Femur (tissue), 1 donor: ENCODE measurements at regions not wholly inside any gene's neighbourhood (a gene's known extent, or its start where the extent isn't known, plus 50 kb on each side); places are given as distances from the start of the nearest gene placed in this dataset.
"Not testable (repeated sequence)": the region's sequence is repeated elsewhere in the genome, so short reads cannot be mapped to it uniquely, and the experiment has no call there.

Source experiments
- DNase-seq: peaks from one replicate; pipeline ENCODE4 v3.0.0-alpha.2; 2017

- DNase-seq, result no peak
Observed at GRCh38 chr6:21773576-21773968, 180.0 kb downstream of the SOX4 start.

GRCh38 chr6:21777846-21778245 is 184.3 kb downstream of the SOX4 start:
- no peak for DNase-seq

- no peak for DNase-seq
Observed at GRCh38 chr6:21780141-21780540, 186.6 kb downstream of the SOX4 start.

- DNase-seq, result no peak
Observed at GRCh38 chr6:21780679-21781078, 187.1 kb downstream of the SOX4 start.

GRCh38 chr6:21781128-21781527 is 187.6 kb downstream of the SOX4 start:
- no peak for DNase-seq

- DNase-seq, result no peak
Observed at GRCh38 chr6:21785164-21785563, 191.6 kb downstream of the SOX4 start.

GRCh38 chr6:21791056-21791455 is 197.5 kb downstream of the SOX4 start:
- no peak for DNase-seq

- DNase-seq, result no peak
Observed at GRCh38 chr6:21791581-21791980, 198.0 kb downstream of the SOX4 start.

- DNase-seq, result no peak
Observed at GRCh38 chr6:21792177-21792576, 198.6 kb downstream of the SOX4 start.

- not testable (repeated sequence) for DNase-seq
Observed at GRCh38 chr6:21796979-21797378, 203.4 kb downstream of the SOX4 start.

- no peak for DNase-seq
Observed at GRCh38 chr6:21798468-21798867, 204.9 kb downstream of the SOX4 start.

GRCh38 chr6:21800330-21800729 is 206.8 kb downstream of the SOX4 start:
- DNase-seq, result no peak

- no peak for DNase-seq
Observed at GRCh38 chr6:21800948-21801438, 207.4 kb downstream of the SOX4 start.

- no peak for DNase-seq
Observed at GRCh38 chr6:21801446-21802174, 208.1 kb downstream of the SOX4 start.

GRCh38 chr6:21802175-21802822 is 208.7 kb downstream of the SOX4 start:
- no peak for DNase-seq

GRCh38 chr6:21804941-21805610 is 211.5 kb downstream of the SOX4 start:
- no peak for DNase-seq

- no peak for DNase-seq
Observed at GRCh38 chr6:21807299-21808044, 213.9 kb downstream of the SOX4 start.

GRCh38 chr6:21808045-21808470 is 214.5 kb downstream of the SOX4 start:
- DNase-seq, result peak; percentile 46

- peak; percentile 55 for DNase-seq
Observed at GRCh38 chr6:21808551-21809242, 215.1 kb downstream of the SOX4 start.

GRCh38 chr6:21811484-21811883 is 217.9 kb downstream of the SOX4 start:
- DNase-seq, result no peak

GRCh38 chr6:21816231-21816630 is 222.7 kb downstream of the SOX4 start:
- DNase-seq, result no peak

- no peak for DNase-seq
Observed at GRCh38 chr6:21820442-21820841, 226.9 kb downstream of the SOX4 start.
